Thyroid gland (tissue), 4 donors: ENCODE measurements at regions not wholly inside any gene's neighbourhood (a gene's known extent, or its start where the extent isn't known, plus 50 kb on each side); places are given as distances from the start of the nearest gene placed in this dataset.

Experiments
- DNase-seq, 2 donors: peaks; one replicate each; pipeline ENCODE4 v3.0.0-alpha.2; 2019
- H3K27ac ChIP-seq, 3 donors: fragments of 200-600 bp; sonication (generic); 1 replicate in 2 of 3; 2 replicates in 1 of 3; pipeline ENCODE4 v1.5.1; 2016 to 2019; ENCODE audit warnings: mild to moderate bottlenecking in 1 of 3, moderate library complexity in 1 of 3
- H3K27me3 ChIP-seq: fragments of 200-600 bp; sonication (generic); one replicate; pipeline ENCODE4 v1.5.1; 2019
- H3K36me3 ChIP-seq, 2 donors: fragments of 200-600 bp; sonication (generic); one replicate each; pipeline ENCODE4 v1.5.1; 2016 to 2019
- H3K4me1 ChIP-seq, 2 donors: fragments of 200-600 bp; sonication (generic); one replicate each; pipeline ENCODE4 v1.5.1; 2017 to 2019
- H3K4me3 ChIP-seq, 3 donors: fragments of 200-600 bp; sonication (generic); replicated peaks in 1 of 3; 1 replicate in 2 of 3; 2 replicates in 1 of 3; pipeline ENCODE4 v1.5.1; 2016; ENCODE audit warnings: mild to moderate bottlenecking in 1 of 3
- H3K9me3 ChIP-seq: fragments of 200-600 bp; sonication (generic); one replicate; pipeline ENCODE4 v1.5.1; 2017
- POLR2A ChIP-seq, 2 donors: fragments of 450-650 bp; IDR thresholded peaks; one replicate each; pipeline ENCODE4 v1.6.1; 2017; ENCODE audit warnings: antibody characterized with exemption in 2 of 2, mild to moderate bottlenecking in 2 of 2, moderate library complexity in 1 of 2
- WGBS, 2 donors: methylation state at CpG; one replicate each; pipeline ENCODE4 v1.1.5; 2017; 5-methylcytosine and 5-hydroxymethylcytosine counted together
- intact Hi-C: fragments of 100-400 bp; cut with DNase I; formaldehyde crosslinking; loops from one replicate; pipeline ENCODE4 v1.15.1; 2023
- TF ChIP-seq, protein P1 (sequence below), 6 experiments: fragments of 200-600 bp in 3 of 6; fragments of 450-650 bp in 3 of 6; sonication (generic) in 3 of 6; IDR thresholded peaks; one replicate each; pipeline ENCODE4 v1.5.1; 2016 to 2019; ENCODE audit warnings: antibody characterized with exemption in 6 of 6, mild to moderate bottlenecking in 2 of 6, inconsistent platforms in 1 of 6, moderate library complexity in 1 of 6

DNA sequence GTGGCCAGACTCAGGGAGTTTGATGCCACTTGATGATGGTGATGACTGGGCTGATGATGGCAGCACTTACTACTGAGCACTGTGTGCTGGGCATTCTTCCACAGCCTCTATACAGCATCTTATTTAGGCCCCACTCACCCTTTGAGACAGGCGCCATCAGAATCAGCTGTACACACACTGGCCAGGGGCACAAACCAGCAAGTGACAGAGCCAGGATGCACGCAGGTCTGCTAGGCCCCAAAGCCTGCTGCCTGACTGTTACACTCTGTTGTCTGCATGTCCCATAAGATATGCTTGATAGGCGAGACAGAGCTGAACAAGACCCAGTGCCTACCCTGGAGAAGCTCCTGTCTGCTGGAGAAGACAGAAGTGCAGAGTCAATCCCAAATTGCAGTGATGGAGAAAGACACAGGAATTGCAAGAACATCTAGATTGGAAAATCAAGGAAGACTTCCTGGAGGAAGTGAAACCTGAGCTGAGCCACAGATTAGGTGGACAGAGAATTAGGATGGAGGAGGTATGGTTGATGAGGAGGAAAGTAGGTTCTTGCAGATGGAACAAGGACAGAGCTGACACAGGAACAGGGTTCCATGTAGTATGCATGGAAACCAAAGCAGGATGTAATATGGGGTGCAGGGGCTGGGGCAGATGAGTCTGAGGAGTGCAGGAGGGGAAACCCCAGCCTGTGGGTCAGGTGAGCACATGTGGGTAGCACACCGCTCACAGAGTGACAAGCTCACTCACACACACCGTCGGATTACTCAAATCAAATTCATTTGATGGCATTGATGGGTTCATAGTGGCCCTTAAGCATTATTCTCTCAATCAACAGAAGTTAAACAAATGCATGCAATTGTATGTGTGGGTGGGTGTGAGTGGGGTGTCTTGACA, 117.3 kb downstream of the BEGAIN start:
- H3K9me3 ChIP-seq: no peaks in the 10 kb centered on the region
- TF ChIP-seq, protein P1, sequence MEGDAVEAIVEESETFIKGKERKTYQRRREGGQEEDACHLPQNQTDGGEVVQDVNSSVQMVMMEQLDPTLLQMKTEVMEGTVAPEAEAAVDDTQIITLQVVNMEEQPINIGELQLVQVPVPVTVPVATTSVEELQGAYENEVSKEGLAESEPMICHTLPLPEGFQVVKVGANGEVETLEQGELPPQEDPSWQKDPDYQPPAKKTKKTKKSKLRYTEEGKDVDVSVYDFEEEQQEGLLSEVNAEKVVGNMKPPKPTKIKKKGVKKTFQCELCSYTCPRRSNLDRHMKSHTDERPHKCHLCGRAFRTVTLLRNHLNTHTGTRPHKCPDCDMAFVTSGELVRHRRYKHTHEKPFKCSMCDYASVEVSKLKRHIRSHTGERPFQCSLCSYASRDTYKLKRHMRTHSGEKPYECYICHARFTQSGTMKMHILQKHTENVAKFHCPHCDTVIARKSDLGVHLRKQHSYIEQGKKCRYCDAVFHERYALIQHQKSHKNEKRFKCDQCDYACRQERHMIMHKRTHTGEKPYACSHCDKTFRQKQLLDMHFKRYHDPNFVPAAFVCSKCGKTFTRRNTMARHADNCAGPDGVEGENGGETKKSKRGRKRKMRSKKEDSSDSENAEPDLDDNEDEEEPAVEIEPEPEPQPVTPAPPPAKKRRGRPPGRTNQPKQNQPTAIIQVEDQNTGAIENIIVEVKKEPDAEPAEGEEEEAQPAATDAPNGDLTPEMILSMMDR (IDR thresholded peaks at IDR 0.05): no peak
- TF ChIP-seq POLR2A (IDR thresholded peaks at IDR 0.05): no peak
- intact Hi-C loops: no loop called here
- 94 to 97% methylated on average over 6 of the region's 6 CpGs for WGBS, 2 donors
- no peaks in the 10 kb centered on the region for H3K27me3 ChIP-seq
- H3K4me1 ChIP-seq: no peaks in the 10 kb centered on the region
- H3K36me3 ChIP-seq: no peaks in the 10 kb centered on the region
- no peak overlapping the region for H3K4me3 ChIP-seq
- no peak for DNase-seq
- H3K27ac ChIP-seq: no peak overlapping the region

DNA sequence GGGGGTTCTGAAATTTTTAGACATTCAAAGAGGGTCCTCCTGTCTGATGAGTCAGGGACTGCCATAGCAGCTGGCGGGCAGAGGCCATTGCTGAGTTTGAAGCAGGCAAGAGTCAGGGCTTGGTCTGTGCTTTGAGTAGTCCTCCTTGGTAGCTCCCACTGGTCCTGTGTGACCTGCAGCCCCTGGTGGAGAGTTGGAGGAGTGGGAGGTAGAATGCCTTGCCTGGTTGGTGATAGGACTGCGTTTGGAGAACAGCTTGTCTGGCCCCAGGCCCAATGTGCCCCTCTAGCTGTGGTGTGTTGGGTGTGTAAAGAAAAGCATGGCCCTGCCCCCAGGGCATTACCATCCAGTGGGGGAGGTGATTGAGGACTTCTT, 116.7 kb downstream of the BEGAIN start:
- H3K4me1 ChIP-seq: no peaks in the 10 kb centered on the region
- H3K4me3 ChIP-seq: no peak overlapping the region
- no peak for TF ChIP-seq POLR2A (IDR thresholded peaks at IDR 0.05)
- TF ChIP-seq, protein P1 (IDR thresholded peaks at IDR 0.05): no peak
- no peaks in the 10 kb centered on the region for H3K9me3 ChIP-seq
- WGBS, 2 donors: 92 to 96% methylated on average over 2 of the region's 2 CpGs
- no peaks in the 10 kb centered on the region for H3K36me3 ChIP-seq
- DNase-seq: no peak
- H3K27me3 ChIP-seq: no peaks in the 10 kb centered on the region
- intact Hi-C loops: no loop called here
- no peak overlapping the region for H3K27ac ChIP-seq

DNA sequence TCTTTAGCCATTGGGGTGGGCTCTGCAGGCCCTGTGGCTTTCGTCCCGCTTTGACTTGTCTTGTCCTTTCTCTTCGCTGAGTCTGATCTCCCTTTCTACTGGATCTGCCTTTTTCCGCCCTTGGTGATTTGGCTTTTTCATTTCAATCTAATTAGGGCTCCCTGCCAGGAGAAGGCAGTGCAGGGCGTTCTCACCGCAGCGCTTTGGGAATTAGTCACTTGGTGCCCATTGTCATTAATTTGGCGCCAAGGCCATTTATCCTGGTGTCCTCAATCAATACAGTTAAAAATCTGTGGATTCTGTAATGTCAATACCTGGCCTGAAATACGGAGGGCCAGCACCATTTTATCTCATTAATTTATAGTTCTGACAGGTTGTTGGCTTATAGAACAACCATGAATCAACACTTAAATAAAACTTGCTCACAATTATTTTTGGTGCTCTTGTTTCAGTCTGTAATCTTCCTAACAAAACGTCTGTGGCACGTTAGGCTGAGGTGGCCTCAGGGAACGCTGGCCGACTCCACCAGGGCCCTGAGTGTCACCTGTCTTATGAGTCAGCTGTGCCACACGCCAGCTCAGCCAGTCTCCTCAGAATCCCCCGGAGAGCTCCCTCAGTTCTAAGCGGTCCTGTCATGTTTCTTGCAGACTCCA, 115.7 kb downstream of the BEGAIN start:
- DNase-seq: no peak
- no peaks in the 10 kb centered on the region for H3K4me1 ChIP-seq
- H3K4me3 ChIP-seq: no peak overlapping the region
- TF ChIP-seq POLR2A (IDR thresholded peaks at IDR 0.05): no peak
- TF ChIP-seq, protein P1 (IDR thresholded peaks at IDR 0.05): no peak
- no peaks in the 10 kb centered on the region for H3K36me3 ChIP-seq
- intact Hi-C loops: no loop called here
- H3K27ac ChIP-seq: no peak overlapping the region
- no peaks in the 10 kb centered on the region for H3K27me3 ChIP-seq
- no peaks in the 10 kb centered on the region for H3K9me3 ChIP-seq
- WGBS, 2 donors: 86 to 91% methylated on average over 16 of the region's 16 CpGs

DNA sequence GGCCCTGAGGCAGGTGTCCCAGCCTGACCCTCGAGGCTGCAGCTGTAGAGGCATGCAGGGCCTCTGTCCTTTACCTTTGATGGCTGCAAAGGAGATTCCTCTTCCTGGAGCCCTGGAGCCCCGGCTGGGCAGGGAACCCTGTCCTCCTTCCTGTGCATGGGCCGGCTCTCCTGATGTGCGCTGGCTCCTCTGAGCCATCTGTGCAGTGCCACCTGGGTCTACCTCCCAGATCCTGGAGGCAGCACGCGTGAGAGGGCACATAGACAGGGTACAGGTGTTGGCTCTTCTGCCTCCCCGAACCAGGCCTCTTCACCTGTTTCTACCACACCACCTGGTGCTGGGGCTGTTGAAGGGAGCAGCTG, 115.1 kb downstream of the BEGAIN start:
- DNase-seq: no peak
- intact Hi-C loops: no loop called here
- no peaks in the 10 kb centered on the region for H3K9me3 ChIP-seq
- no peak for TF ChIP-seq POLR2A (IDR thresholded peaks at IDR 0.05)
- TF ChIP-seq, protein P1 (IDR thresholded peaks at IDR 0.05): no peak
- H3K27ac ChIP-seq: no peak overlapping the region
- no peaks in the 10 kb centered on the region for H3K36me3 ChIP-seq
- no peaks in the 10 kb centered on the region for H3K27me3 ChIP-seq
- H3K4me3 ChIP-seq: no peak overlapping the region
- H3K4me1 ChIP-seq: no peaks in the 10 kb centered on the region
- 87 to 90% methylated on average over 2 to 4 of the region's 7 CpGs for WGBS, 2 donors

DNA sequence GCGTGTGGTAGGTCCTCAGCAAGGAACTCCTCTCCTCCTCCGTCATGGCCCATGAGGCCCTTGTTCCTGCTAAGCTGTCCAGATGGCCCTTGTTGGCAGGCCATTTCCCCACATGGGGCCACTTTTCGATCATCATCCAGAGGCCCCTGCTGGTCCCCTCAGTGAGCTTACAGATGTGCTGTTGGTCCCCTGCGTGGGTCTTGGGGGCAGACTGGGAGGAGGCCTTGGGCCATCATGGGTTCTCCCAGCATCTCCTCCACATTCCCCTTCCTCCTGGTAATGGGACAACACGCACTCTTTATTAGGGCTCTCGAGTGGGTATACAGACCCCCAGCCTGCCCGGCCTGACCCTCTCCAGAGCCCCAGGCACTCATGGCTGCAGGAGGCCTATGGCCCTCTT, 114.7 kb downstream of the BEGAIN start:
- TF ChIP-seq POLR2A (IDR thresholded peaks at IDR 0.05): no peak
- TF ChIP-seq, protein P1 (IDR thresholded peaks at IDR 0.05): no peak
- no peaks in the 10 kb centered on the region for H3K27me3 ChIP-seq
- intact Hi-C loops: no loop called here
- no peak overlapping the region for H3K4me3 ChIP-seq
- 90 to 97% methylated on average over 7 of the region's 7 CpGs for WGBS, 2 donors
- H3K27ac ChIP-seq: no peak overlapping the region
- H3K9me3 ChIP-seq: no peaks in the 10 kb centered on the region
- no peaks in the 10 kb centered on the region for H3K36me3 ChIP-seq
- no peaks in the 10 kb centered on the region for H3K4me1 ChIP-seq
- DNase-seq: no peak
